ENCODE measurements at regions not wholly inside any gene's neighbourhood (a gene's known extent, or its start where the extent isn't known, plus 50 kb on each side); places are given as distances from the start of the nearest gene placed in this dataset.

- TF ChIP-seq CTCF (IDR thresholded peaks at IDR 0.05) (no peak), POLR2A (IDR thresholded peaks at IDR 0.05) (no peak)
These were observed 229.2 kb upstream of the NCAM1 start for GRCh38 chr11:112732031-112732430.
